ENCODE measurements at regions not wholly inside any gene's neighbourhood (a gene's known extent, or its start where the extent isn't known, plus 50 kb on each side); places are given as distances from the start of the nearest gene placed in this dataset.
"Not testable (repeated sequence)": the region's sequence is repeated elsewhere in the genome, so short reads cannot be mapped to it uniquely, and the experiment has no call there.

DNA sequence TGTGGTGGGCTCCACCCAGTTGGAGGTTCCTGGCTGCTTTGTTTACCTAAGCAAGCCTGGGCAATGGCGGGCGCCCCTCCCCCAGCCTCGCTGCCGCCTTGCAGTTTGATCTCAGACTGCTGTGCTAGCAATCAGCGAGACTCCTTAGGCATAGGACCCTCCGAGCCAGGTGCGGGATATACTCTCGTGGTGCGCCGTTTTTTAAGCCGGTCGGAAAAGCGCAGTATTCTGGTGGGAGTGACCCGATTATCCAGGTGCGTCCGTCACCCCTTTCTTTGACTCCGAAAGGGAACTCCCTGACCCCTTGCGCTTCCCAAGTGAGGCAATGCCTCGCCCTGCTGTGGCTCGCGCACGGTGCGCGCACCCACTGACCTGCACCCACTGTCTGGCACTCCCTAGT is 1719.9 kb downstream of the BRINP3 start:
- DNase-seq; H3K27ac ChIP-seq (ENCODE audit: low read depth in 1 of 2, low read length in 2 of 2); H3K9me3 ChIP-seq (ENCODE audit: control insufficient read depth in 1 of 2, insufficient read depth in 1 of 2, low read length in 2 of 2); intact Hi-C loops (cut with DNase I, micrococcal nuclease); H3K27ac Mint-ChIP-seq; H3K4me3 ChIP-seq (ENCODE audit: low read length); H3K4me3 Mint-ChIP-seq; CTCF ChIA-PET; POLR2A ChIA-PET; H3K36me3 ChIP-seq (ENCODE audit: insufficient read depth, low read length); H3K27me3 ChIP-seq (ENCODE audit: control insufficient read depth in 1 of 2, insufficient read depth in 2 of 2, low read length in 2 of 2); H3K4me1 Mint-ChIP-seq (ENCODE audit: low read depth); H3K27me3 Mint-ChIP-seq; H3K36me3 Mint-ChIP-seq (ENCODE audit: low read depth); H3K4me1 ChIP-seq (ENCODE audit: insufficient read depth, low read length); ATAC-seq (ENCODE audit: poor library complexity); H3K9me3 Mint-ChIP-seq: not testable (repeated sequence)

- Histone ChIP-seq H3K27ac (ENCODE audit: low read depth in 1 of 2, low read length in 2 of 2) (no peak overlapping the region), H3K9me3 (ENCODE audit: control insufficient read depth in 1 of 2, insufficient read depth in 1 of 2, low read length in 2 of 2) (no peaks in the 10 kb centered on the region), H3K36me3 (ENCODE audit: insufficient read depth, low read length) (no peaks in the 10 kb centered on the region), H3K27me3 (ENCODE audit: control insufficient read depth in 1 of 2, insufficient read depth in 2 of 2, low read length in 2 of 2) (no peaks in the 10 kb centered on the region), H3K4me3 (ENCODE audit: low read length) (no peak overlapping the region), H3K4me1 (ENCODE audit: insufficient read depth, low read length) (no peaks in the 10 kb centered on the region)
- H3K9me3 Mint-ChIP-seq: peaks cover 7% of the 10 kb centered on the region
- intact Hi-C loops (cut with DNase I, micrococcal nuclease): no loop called here
- CTCF ChIA-PET: no interaction called here
- POLR2A ChIA-PET: no interaction called here
- H3K4me1 Mint-ChIP-seq (ENCODE audit: low read depth): no peaks in the 10 kb centered on the region
- ATAC-seq (ENCODE audit: poor library complexity): no peak
- no peak overlapping the region for H3K4me3 Mint-ChIP-seq
- H3K27me3 Mint-ChIP-seq: no peaks in the 10 kb centered on the region
- TF ChIP-seq, protein P1, sequence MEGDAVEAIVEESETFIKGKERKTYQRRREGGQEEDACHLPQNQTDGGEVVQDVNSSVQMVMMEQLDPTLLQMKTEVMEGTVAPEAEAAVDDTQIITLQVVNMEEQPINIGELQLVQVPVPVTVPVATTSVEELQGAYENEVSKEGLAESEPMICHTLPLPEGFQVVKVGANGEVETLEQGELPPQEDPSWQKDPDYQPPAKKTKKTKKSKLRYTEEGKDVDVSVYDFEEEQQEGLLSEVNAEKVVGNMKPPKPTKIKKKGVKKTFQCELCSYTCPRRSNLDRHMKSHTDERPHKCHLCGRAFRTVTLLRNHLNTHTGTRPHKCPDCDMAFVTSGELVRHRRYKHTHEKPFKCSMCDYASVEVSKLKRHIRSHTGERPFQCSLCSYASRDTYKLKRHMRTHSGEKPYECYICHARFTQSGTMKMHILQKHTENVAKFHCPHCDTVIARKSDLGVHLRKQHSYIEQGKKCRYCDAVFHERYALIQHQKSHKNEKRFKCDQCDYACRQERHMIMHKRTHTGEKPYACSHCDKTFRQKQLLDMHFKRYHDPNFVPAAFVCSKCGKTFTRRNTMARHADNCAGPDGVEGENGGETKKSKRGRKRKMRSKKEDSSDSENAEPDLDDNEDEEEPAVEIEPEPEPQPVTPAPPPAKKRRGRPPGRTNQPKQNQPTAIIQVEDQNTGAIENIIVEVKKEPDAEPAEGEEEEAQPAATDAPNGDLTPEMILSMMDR (IDR thresholded peaks at IDR 0.05): no peak
- H3K27ac Mint-ChIP-seq: no peak overlapping the region
- no peak for DNase-seq
- no peaks in the 10 kb centered on the region for H3K36me3 Mint-ChIP-seq (ENCODE audit: low read depth)
Observed at GRCh38 chr1:188761226-188761625, 1716.4 kb downstream of the BRINP3 start.

- no peaks in the 10 kb centered on the region for H3K9me3 ChIP-seq (ENCODE audit: control insufficient read depth in 1 of 2, insufficient read depth in 1 of 2, low read length in 2 of 2)
- no peaks in the 10 kb centered on the region for H3K4me1 Mint-ChIP-seq (ENCODE audit: low read depth)
- no peaks in the 10 kb centered on the region for H3K27me3 ChIP-seq (ENCODE audit: control insufficient read depth in 1 of 2, insufficient read depth in 2 of 2, low read length in 2 of 2)
- DNase-seq: no peak
- ChIA-PET CTCF (no interaction called here), POLR2A (no interaction called here)
- intact Hi-C loops (cut with DNase I, micrococcal nuclease): no loop called here
- TF ChIP-seq, protein P1 (IDR thresholded peaks at IDR 0.05): no peak
- no peak overlapping the region for H3K27ac ChIP-seq (ENCODE audit: low read depth in 1 of 2, low read length in 2 of 2)
- no peaks in the 10 kb centered on the region for H3K4me1 ChIP-seq (ENCODE audit: insufficient read depth, low read length)
- no peak overlapping the region for H3K4me3 ChIP-seq (ENCODE audit: low read length)
- H3K36me3 ChIP-seq (ENCODE audit: insufficient read depth, low read length): no peaks in the 10 kb centered on the region
- H3K9me3 Mint-ChIP-seq: peaks cover 10% of the 10 kb centered on the region
- no peak overlapping the region for H3K4me3 Mint-ChIP-seq
- H3K36me3 Mint-ChIP-seq (ENCODE audit: low read depth): no peaks in the 10 kb centered on the region
- no peak for ATAC-seq (ENCODE audit: poor library complexity)
- no peak overlapping the region for H3K27ac Mint-ChIP-seq
- H3K27me3 Mint-ChIP-seq: no peaks in the 10 kb centered on the region
Observed at GRCh38 chr1:188762166-188762743, 1715.4 kb downstream of the BRINP3 start.

GRCh38 chr1:188763541-188763940 is 1714.1 kb downstream of the BRINP3 start:
- ChIA-PET POLR2A (no interaction called here), CTCF (no interaction called here)
- no peaks in the 10 kb centered on the region for H3K27me3 Mint-ChIP-seq
- no peak overlapping the region for H3K4me3 Mint-ChIP-seq
- H3K9me3 ChIP-seq (ENCODE audit: control insufficient read depth in 1 of 2, insufficient read depth in 1 of 2, low read length in 2 of 2): peaks cover 0 to 5% of the 10 kb centered on the region in 2 experiments
- H3K4me3 ChIP-seq (ENCODE audit: low read length): no peak overlapping the region
- no peak overlapping the region for H3K27ac ChIP-seq (ENCODE audit: low read depth in 1 of 2, low read length in 2 of 2)
- H3K4me1 Mint-ChIP-seq (ENCODE audit: low read depth): no peaks in the 10 kb centered on the region
- no peak for ATAC-seq (ENCODE audit: poor library complexity)
- H3K4me1 ChIP-seq (ENCODE audit: insufficient read depth, low read length): no peaks in the 10 kb centered on the region
- no peaks in the 10 kb centered on the region for H3K27me3 ChIP-seq (ENCODE audit: control insufficient read depth in 1 of 2, insufficient read depth in 2 of 2, low read length in 2 of 2)
- no peaks in the 10 kb centered on the region for H3K36me3 ChIP-seq (ENCODE audit: insufficient read depth, low read length)
- no peak overlapping the region for H3K27ac Mint-ChIP-seq
- intact Hi-C loops (cut with DNase I, micrococcal nuclease): no loop called here
- peaks cover 12% of the 10 kb centered on the region for H3K9me3 Mint-ChIP-seq
- DNase-seq: no peak
- TF ChIP-seq, protein P1 (IDR thresholded peaks at IDR 0.05): no peak
- no peaks in the 10 kb centered on the region for H3K36me3 Mint-ChIP-seq (ENCODE audit: low read depth)
